KMS-11 (cell line): ENCODE measurements at regions not wholly inside any gene's neighbourhood (a gene's known extent, or its start where the extent isn't known, plus 50 kb on each side); places are given as distances from the start of the nearest gene placed in this dataset.

Source experiments
- H2AFZ ChIP-seq: fragments of 200-600 bp; sonication (generic); 2 replicates; pipeline ENCODE4 v1.6.1; 2016; ENCODE audit warnings: antibody characterized with exemption, mixed run types, low read depth
- H3K27ac ChIP-seq: fragments of 200-600 bp; sonication (generic); 2 replicates; pipeline ENCODE4 v1.6.1; 2016; ENCODE audit warnings: mild to moderate bottlenecking, mixed run types
- H3K27me3 ChIP-seq: fragments of 200-600 bp; sonication (generic); 2 replicates; pipeline ENCODE4 v1.6.1; 2017; ENCODE audit warnings: mild to moderate bottlenecking, low read depth, mixed run types, moderate library complexity; ENCODE audit not compliant: insufficient read depth
- H3K36me3 ChIP-seq: fragments of 200-600 bp; sonication (generic); 2 replicates; pipeline ENCODE4 v1.6.1; 2017; ENCODE audit warnings: mild to moderate bottlenecking, mixed run types; ENCODE audit not compliant: insufficient read depth
- H3K4me1 ChIP-seq: fragments of 200-600 bp; sonication (generic); 2 replicates; pipeline ENCODE4 v1.6.1; 2016; ENCODE audit warnings: mild to moderate bottlenecking, low read depth, mixed run types; ENCODE audit not compliant: poor library complexity, severe bottlenecking
- H3K4me2 ChIP-seq: fragments of 200-600 bp; sonication (generic); 2 replicates; pipeline ENCODE4 v1.7.0; 2016; ENCODE audit warnings: mild to moderate bottlenecking, mixed run types
- H3K4me3 ChIP-seq: fragments of 200-600 bp; sonication (generic); IDR thresholded peaks from 2 replicates; pipeline ENCODE4 v1.6.1; 2017; ENCODE audit warnings: low read depth, low read length, mixed read lengths; ENCODE audit not compliant: insufficient read depth
- H3K79me2 ChIP-seq: fragments of 200-600 bp; sonication (generic); 2 replicates; pipeline ENCODE4 v1.6.1; 2016; ENCODE audit warnings: low read depth, mixed run types; ENCODE audit not compliant: insufficient read depth
- H3K9ac ChIP-seq: fragments of 200-600 bp; sonication (generic); 2 replicates; pipeline ENCODE4 v1.6.1; 2016; ENCODE audit warnings: mild to moderate bottlenecking, mixed run types
- H4K20me1 ChIP-seq: fragments of 200-600 bp; sonication (generic); 2 replicates; pipeline ENCODE4 v1.6.1; 2016; ENCODE audit warnings: mild to moderate bottlenecking, mixed run types; ENCODE audit not compliant: insufficient read depth
- CTCF ChIP-seq: fragments of 200-600 bp; sonication (generic); conservative IDR thresholded peaks from 2 replicates; pipeline ENCODE4 v1.6.1; 2017; ENCODE audit warnings: low read depth, mild to moderate bottlenecking, antibody characterized with exemption, low read length, moderate library complexity, mixed read lengths

GRCh38 chr2:234687718-234688475 is 191.0 kb upstream of the ARL4C start:
- Histone ChIP-seq H3K36me3 (no peaks in the 10 kb centered on the region), H3K4me2 (no peak overlapping the region), H4K20me1 (no peaks in the 10 kb centered on the region), H3K27me3 (no peaks in the 10 kb centered on the region), H3K79me2 (no peaks in the 10 kb centered on the region), H3K9ac (no peak overlapping the region), H3K4me3 (no peak overlapping the region), H3K4me1 (no peaks in the 10 kb centered on the region), H2AFZ (no peak overlapping the region), H3K27ac (no peak overlapping the region)
- no peak for TF ChIP-seq CTCF

- Histone ChIP-seq H3K27me3 (no peaks in the 10 kb centered on the region), H4K20me1 (no peaks in the 10 kb centered on the region), H3K4me1 (no peaks in the 10 kb centered on the region), H3K27ac (no peak overlapping the region), H3K9ac (no peak overlapping the region), H3K4me3 (no peak overlapping the region), H3K36me3 (no peaks in the 10 kb centered on the region), H2AFZ (no peak overlapping the region), H3K4me2 (no peak overlapping the region), H3K79me2 (no peaks in the 10 kb centered on the region)
- no peak for TF ChIP-seq CTCF
Observed at GRCh38 chr2:234686088-234686890, 189.4 kb upstream of the ARL4C start.

- Histone ChIP-seq H3K27ac (no peak overlapping the region), H3K9ac (no peak overlapping the region), H3K36me3 (no peaks in the 10 kb centered on the region), H4K20me1 (no peaks in the 10 kb centered on the region), H3K4me3 (no peak overlapping the region), H3K79me2 (no peaks in the 10 kb centered on the region), H3K27me3 (no peaks in the 10 kb centered on the region), H2AFZ (no peak overlapping the region), H3K4me2 (no peak overlapping the region), H3K4me1 (no peaks in the 10 kb centered on the region)
- TF ChIP-seq CTCF: no peak
Observed at GRCh38 chr2:234684466-234684865, 187.6 kb upstream of the ARL4C start.

- H3K9ac ChIP-seq: no peak overlapping the region
- H3K27ac ChIP-seq: no peak overlapping the region
- H3K4me3 ChIP-seq: no peak overlapping the region
- no peak overlapping the region for H2AFZ ChIP-seq
- H4K20me1 ChIP-seq: no peaks in the 10 kb centered on the region
- H3K36me3 ChIP-seq: no peaks in the 10 kb centered on the region
- no peaks in the 10 kb centered on the region for H3K79me2 ChIP-seq
- no peak overlapping the region for H3K4me2 ChIP-seq
- H3K4me1 ChIP-seq: no peaks in the 10 kb centered on the region
- no peaks in the 10 kb centered on the region for H3K27me3 ChIP-seq
- no peak for TF ChIP-seq CTCF
Observed at GRCh38 chr2:234683950-234684349, 187.1 kb upstream of the ARL4C start.
